ENCODE measurements at regions not wholly inside any gene's neighbourhood (a gene's known extent, or its start where the extent isn't known, plus 50 kb on each side); places are given as distances from the start of the nearest gene placed in this dataset.
"Not testable (repeated sequence)": the region's sequence is repeated elsewhere in the genome, so short reads cannot be mapped to it uniquely, and the experiment has no call there.

DNA sequence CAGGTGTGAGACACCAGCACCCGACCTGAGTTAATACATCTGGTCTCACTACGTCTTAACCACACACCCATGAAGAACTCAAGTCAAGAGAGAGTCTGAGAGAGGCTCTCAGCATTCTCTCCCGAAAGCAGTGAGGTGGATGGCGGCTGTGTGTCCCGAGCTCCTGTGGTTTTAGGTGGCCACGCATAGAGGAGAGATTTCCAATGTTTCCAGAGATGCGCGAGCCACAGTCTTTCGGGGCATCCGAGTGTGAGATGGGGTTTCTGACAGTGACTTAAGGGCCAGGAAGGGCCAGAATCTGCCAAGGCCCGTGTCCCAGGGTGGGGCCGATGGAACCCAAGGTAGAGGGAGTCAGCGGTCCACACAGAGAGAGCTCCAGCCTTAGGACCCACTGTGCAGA lies 97.5 kb upstream of the ANKRD30BL start:
- not testable (repeated sequence) for TF ChIP-seq POLR2AphosphoS5 (IDR thresholded peaks at IDR 0.05; ENCODE audit: low read depth)
- TF ChIP-seq, protein P1, sequence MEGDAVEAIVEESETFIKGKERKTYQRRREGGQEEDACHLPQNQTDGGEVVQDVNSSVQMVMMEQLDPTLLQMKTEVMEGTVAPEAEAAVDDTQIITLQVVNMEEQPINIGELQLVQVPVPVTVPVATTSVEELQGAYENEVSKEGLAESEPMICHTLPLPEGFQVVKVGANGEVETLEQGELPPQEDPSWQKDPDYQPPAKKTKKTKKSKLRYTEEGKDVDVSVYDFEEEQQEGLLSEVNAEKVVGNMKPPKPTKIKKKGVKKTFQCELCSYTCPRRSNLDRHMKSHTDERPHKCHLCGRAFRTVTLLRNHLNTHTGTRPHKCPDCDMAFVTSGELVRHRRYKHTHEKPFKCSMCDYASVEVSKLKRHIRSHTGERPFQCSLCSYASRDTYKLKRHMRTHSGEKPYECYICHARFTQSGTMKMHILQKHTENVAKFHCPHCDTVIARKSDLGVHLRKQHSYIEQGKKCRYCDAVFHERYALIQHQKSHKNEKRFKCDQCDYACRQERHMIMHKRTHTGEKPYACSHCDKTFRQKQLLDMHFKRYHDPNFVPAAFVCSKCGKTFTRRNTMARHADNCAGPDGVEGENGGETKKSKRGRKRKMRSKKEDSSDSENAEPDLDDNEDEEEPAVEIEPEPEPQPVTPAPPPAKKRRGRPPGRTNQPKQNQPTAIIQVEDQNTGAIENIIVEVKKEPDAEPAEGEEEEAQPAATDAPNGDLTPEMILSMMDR (IDR thresholded peaks at IDR 0.05; ENCODE audit: insufficient read depth, low read length): not testable (repeated sequence)

Measured in HL-60 (cell line).